ENCODE measurements at regions not wholly inside any gene's neighbourhood (a gene's known extent, or its start where the extent isn't known, plus 50 kb on each side); places are given as distances from the start of the nearest gene placed in this dataset.

DNA sequence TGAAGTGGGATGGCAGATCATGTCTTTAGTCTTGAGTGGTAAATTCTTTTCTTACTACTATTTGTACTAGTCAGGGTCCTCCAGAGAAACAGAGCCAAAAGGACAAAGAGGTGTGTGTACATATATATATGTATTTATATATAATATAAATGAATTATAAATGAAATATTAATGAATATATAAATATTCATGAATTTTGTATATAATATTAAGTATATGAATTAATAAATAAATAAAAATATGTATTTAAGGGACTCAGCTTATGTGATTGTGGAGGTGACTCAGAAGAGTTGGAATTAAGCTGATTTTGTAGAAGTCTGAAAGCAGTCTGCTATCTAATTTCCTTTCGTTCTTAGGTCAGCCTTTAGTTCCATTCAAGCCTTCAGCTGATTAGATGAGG lies 265.3 kb upstream of the MMS22L start:
- H3K4me1 ChIP-seq (replicated peaks in 1 of 2) = no peaks in the 10 kb centered on the region
- intact Hi-C loops (cut with DNase I) = no loop called here
- no peak overlapping the region for H3K4me3 ChIP-seq
- no peaks in the 10 kb centered on the region for H3K36me3 ChIP-seq (replicated peaks in 1 of 2)
- H3K9me3 ChIP-seq (replicated peaks in 1 of 3) = no peaks in the 10 kb centered on the region
- H3K27me3 ChIP-seq = no peaks in the 10 kb centered on the region
- DNase-seq = no peak
- H3K27ac ChIP-seq = no peak overlapping the region
- TF ChIP-seq POLR2A (IDR thresholded peaks at IDR 0.05) = no peak
- TF ChIP-seq, protein P1, sequence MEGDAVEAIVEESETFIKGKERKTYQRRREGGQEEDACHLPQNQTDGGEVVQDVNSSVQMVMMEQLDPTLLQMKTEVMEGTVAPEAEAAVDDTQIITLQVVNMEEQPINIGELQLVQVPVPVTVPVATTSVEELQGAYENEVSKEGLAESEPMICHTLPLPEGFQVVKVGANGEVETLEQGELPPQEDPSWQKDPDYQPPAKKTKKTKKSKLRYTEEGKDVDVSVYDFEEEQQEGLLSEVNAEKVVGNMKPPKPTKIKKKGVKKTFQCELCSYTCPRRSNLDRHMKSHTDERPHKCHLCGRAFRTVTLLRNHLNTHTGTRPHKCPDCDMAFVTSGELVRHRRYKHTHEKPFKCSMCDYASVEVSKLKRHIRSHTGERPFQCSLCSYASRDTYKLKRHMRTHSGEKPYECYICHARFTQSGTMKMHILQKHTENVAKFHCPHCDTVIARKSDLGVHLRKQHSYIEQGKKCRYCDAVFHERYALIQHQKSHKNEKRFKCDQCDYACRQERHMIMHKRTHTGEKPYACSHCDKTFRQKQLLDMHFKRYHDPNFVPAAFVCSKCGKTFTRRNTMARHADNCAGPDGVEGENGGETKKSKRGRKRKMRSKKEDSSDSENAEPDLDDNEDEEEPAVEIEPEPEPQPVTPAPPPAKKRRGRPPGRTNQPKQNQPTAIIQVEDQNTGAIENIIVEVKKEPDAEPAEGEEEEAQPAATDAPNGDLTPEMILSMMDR (IDR thresholded peaks at IDR 0.05) = no peak
- 76 to 83% (median 77%) methylated on average over 1 of the region's 1 CpG for WGBS, 4 donors

DNA sequence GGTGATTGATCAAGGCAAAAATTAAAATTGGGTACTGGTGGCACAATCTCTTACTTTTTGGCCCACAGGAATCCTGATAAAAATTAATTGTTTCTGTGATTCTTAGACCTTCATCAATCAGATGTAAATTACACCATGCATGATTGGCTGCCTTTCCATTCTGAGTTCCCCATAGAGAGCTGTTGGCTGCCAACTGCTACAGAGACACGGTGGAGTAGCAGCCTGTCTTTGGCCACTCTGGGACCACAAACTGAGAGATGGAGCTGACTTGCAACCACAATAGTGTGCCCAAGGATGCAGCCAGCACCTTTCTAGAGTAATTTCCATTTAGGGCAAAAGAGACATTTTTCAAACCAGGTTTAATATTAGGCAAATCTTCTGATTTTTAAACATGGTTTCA lies 274.3 kb upstream of the MMS22L start:
- intact Hi-C loops (cut with DNase I) = no loop called here
- DNase-seq = no peak
- no peaks in the 10 kb centered on the region for H3K27me3 ChIP-seq
- H3K36me3 ChIP-seq (replicated peaks in 1 of 2) = no peaks in the 10 kb centered on the region
- TF ChIP-seq, protein P1 (IDR thresholded peaks at IDR 0.05) = no peak
- no peak for TF ChIP-seq POLR2A (IDR thresholded peaks at IDR 0.05)
- 12 to 44% (median 23%) methylated on average over 1 of the region's 1 CpG for WGBS, 4 donors
- H3K4me3 ChIP-seq = no peak overlapping the region
- H3K4me1 ChIP-seq (replicated peaks in 1 of 2) = no peaks in the 10 kb centered on the region
- no peak overlapping the region for H3K27ac ChIP-seq
- no peaks in the 10 kb centered on the region for H3K9me3 ChIP-seq (replicated peaks in 1 of 3)

DNA sequence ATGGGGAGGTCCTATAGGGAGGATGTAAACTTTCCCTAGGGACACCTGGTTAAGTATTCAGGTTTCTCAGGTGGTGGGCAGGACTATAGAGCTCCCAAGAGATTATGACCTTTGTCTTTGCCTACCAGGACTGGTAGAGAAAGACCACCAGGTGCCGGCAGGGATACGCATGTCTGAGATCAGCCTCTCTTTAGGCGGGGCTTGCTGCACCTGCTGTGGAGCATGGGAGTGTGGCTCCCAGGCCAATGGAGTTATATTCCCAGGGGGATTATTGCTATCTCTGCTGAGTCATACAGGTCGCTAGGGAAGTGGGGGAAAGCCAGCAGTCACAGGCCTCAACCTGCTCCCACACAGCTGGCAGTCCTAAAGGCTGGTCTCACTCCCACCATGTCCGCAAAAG lies 280.5 kb upstream of the MMS22L start:
- H3K36me3 ChIP-seq (replicated peaks in 1 of 2) = no peaks in the 10 kb centered on the region
- no peak overlapping the region for H3K4me3 ChIP-seq
- DNase-seq = no peak
- intact Hi-C loops (cut with DNase I) = no loop called here
- 76 to 100% (median 84%) methylated on average over 3 to 5 of the region's 5 CpGs for WGBS, 4 donors
- H3K27ac ChIP-seq = no peak overlapping the region
- TF ChIP-seq POLR2A (IDR thresholded peaks at IDR 0.05) = no peak
- TF ChIP-seq, protein P1 (IDR thresholded peaks at IDR 0.05) = no peak
- no peaks in the 10 kb centered on the region for H3K27me3 ChIP-seq
- no peaks in the 10 kb centered on the region for H3K4me1 ChIP-seq (replicated peaks in 1 of 2)
- H3K9me3 ChIP-seq (replicated peaks in 1 of 3) = no peaks in the 10 kb centered on the region

DNA sequence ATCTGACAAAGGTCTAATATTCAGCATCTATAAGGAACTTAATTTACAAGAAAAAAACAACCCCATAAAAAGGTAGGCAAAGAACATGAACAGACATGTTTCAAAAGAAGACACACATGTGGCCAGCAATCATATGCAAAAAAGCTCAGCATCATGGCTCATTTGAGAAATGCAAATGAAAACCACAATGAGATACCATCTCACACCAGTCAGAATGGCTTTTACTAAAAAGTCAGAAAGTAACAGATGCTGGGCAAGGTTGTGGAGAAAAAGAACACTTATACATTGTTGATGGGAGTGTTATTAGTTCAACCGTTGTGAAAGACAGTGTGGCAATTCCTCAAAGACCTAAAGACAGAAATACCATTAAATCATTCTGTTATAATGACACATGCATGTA lies 289.9 kb upstream of the MMS22L start:
- H3K4me1 ChIP-seq (replicated peaks in 1 of 2) = no peaks in the 10 kb centered on the region
- no peak overlapping the region for H3K27ac ChIP-seq
- no peaks in the 10 kb centered on the region for H3K27me3 ChIP-seq
- intact Hi-C loops (cut with DNase I) = no loop called here
- WGBS, 4 donors = 67 to 81% (median 75%) methylated on average over 1 of the region's 1 CpG
- no peak for DNase-seq
- no peaks in the 10 kb centered on the region for H3K9me3 ChIP-seq (replicated peaks in 1 of 3)
- no peaks in the 10 kb centered on the region for H3K36me3 ChIP-seq (replicated peaks in 1 of 2)
- no peak overlapping the region for H3K4me3 ChIP-seq
- TF ChIP-seq POLR2A (IDR thresholded peaks at IDR 0.05) = no peak
- TF ChIP-seq, protein P1 (IDR thresholded peaks at IDR 0.05) = no peak
